ENCODE measurements at regions not wholly inside any gene's neighbourhood (a gene's known extent, or its start where the extent isn't known, plus 50 kb on each side); places are given as distances from the start of the nearest gene placed in this dataset.
"Not testable (repeated sequence)": the region's sequence is repeated elsewhere in the genome, so short reads cannot be mapped to it uniquely, and the experiment has no call there.

DNA sequence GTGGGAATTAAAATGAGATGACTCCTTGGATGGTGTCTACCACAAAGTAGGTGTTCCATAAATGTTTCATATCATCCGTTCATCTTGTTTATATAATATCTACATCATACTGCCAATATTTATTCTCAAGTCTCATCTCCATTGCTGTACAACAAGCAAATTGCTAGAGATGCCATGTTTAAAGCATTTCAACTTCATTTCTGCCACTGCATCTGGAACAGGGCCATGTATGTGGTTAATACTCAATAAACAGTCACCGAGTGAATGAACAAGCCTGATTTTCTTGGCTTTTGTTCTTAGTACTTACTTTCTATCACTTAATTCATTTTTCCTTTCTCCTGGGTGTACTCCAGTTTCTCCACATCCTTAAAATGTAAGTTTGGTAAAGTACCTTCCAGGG lies 107.6 kb downstream of the KCNJ2 start:
- no peak overlapping the region for H3K4me3 ChIP-seq (ENCODE audit: insufficient read depth, low read depth, low read length)
- H3K36me3 ChIP-seq (ENCODE audit: control insufficient read depth, insufficient read depth, low read length): no peaks in the 10 kb centered on the region
- no peaks in the 10 kb centered on the region for H3K4me1 ChIP-seq (ENCODE audit: control insufficient read depth, insufficient read depth, low read length)
- H3K27ac ChIP-seq (ENCODE audit: insufficient read depth, low read depth, low read length, poor library complexity, severe bottlenecking): no peak overlapping the region
- no peaks in the 10 kb centered on the region for H3K9me3 ChIP-seq (ENCODE audit: control insufficient read depth, low read length)
- H3K27me3 ChIP-seq (ENCODE audit: control insufficient read depth, insufficient read depth, low read length, poor library complexity, severe bottlenecking): no peaks in the 10 kb centered on the region
- whole genome bisulfite sequencing, 2 experiments: 93 to 100% methylated on average over 2 of the region's 2 CpGs

DNA sequence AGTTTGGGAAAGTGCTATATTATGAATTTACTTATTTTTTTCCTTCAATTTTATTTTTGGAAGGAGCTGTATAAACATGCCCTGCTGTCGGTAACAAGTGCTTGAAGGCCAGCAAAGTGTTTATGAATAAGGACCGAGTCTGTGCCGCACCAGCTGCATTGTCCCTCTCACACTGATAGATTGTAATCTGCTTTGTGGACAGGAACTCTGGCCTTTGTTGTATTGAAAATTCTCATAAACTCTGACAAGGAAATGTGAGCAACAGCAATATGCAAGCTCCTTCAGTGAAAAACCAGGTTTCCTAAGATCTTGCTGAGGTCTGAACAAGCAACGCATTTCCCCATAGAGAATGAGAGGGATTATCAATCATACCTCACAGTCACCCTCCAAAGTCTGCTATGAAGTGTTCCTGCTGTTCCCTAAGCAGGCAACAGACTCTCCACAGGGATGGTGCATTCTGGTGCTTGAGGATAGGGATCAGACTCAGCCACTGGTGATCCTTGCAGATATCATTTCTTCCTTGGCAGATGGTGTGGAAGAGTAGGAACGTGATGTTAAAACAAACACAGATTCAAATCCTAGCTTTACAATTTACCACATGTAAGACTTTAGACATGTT lies 109.6 kb downstream of the KCNJ2 start:
- 90 to 96% methylated on average over 4 to 5 of the region's 5 CpGs for WGBS, 2 experiments
- H3K4me1 ChIP-seq (ENCODE audit: control insufficient read depth, insufficient read depth, low read length): no peaks in the 10 kb centered on the region
- H3K36me3 ChIP-seq (ENCODE audit: control insufficient read depth, insufficient read depth, low read length): no peaks in the 10 kb centered on the region
- H3K9me3 ChIP-seq (ENCODE audit: control insufficient read depth, low read length): no peaks in the 10 kb centered on the region
- no peak overlapping the region for H3K4me3 ChIP-seq (ENCODE audit: insufficient read depth, low read depth, low read length)
- H3K27ac ChIP-seq (ENCODE audit: insufficient read depth, low read depth, low read length, poor library complexity, severe bottlenecking): no peak overlapping the region
- no peaks in the 10 kb centered on the region for H3K27me3 ChIP-seq (ENCODE audit: control insufficient read depth, insufficient read depth, low read length, poor library complexity, severe bottlenecking)

GRCh38 chr17:70286391-70286790 lies 117.1 kb downstream of the KCNJ2 start:
- 85 to 94% methylated on average over 3 of the region's 3 CpGs for WGBS, 2 experiments
- H3K9me3 ChIP-seq (ENCODE audit: control insufficient read depth, low read length): no peaks in the 10 kb centered on the region
- H3K4me1 ChIP-seq (ENCODE audit: control insufficient read depth, insufficient read depth, low read length): no peaks in the 10 kb centered on the region
- no peaks in the 10 kb centered on the region for H3K27me3 ChIP-seq (ENCODE audit: control insufficient read depth, insufficient read depth, low read length, poor library complexity, severe bottlenecking)
- H3K4me3 ChIP-seq (ENCODE audit: insufficient read depth, low read depth, low read length): no peak overlapping the region
- H3K27ac ChIP-seq (ENCODE audit: insufficient read depth, low read depth, low read length, poor library complexity, severe bottlenecking): no peak overlapping the region
- H3K36me3 ChIP-seq (ENCODE audit: control insufficient read depth, insufficient read depth, low read length): no peaks in the 10 kb centered on the region

DNA sequence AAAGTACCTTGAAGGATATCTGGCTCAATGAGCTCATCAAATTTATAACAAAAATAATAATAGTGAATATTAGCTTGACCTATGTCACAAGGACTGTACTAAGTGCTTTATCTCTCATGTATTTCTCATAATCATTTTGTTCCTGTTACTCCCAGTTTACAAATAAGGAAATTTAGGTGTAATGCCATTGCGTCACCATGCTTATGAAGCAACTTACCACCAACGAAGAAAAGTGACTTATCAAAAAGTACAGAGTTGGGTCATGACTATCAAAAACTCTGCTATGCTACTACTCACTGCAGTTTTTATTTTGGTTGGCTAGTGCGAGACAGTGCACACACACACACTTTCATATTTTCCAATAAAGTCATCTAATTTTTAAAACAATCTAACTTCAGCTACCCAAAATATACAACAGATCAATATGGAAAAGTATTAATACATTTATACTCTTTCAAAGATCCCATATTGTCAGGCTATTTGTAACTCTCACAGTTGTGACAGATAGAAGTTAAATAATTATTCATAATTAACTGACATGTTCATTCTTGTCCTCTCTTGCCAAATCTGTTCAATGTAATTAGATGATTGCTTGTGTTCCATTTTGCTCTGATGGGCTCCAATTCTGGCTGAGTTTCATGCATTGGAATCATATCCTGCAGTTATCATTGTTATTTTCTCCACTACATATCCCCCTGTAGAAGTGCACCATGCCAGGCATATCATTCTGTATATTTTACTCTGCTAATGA lies 119.4 kb downstream of the KCNJ2 start:
- Histone ChIP-seq H3K36me3 (ENCODE audit: control insufficient read depth, insufficient read depth, low read length) (no peaks in the 10 kb centered on the region), H3K4me1 (ENCODE audit: control insufficient read depth, insufficient read depth, low read length) (no peaks in the 10 kb centered on the region), H3K4me3 (ENCODE audit: insufficient read depth, low read depth, low read length) (no peak overlapping the region), H3K27ac (ENCODE audit: insufficient read depth, low read depth, low read length, poor library complexity, severe bottlenecking) (no peak overlapping the region), H3K27me3 (ENCODE audit: control insufficient read depth, insufficient read depth, low read length, poor library complexity, severe bottlenecking) (no peaks in the 10 kb centered on the region), H3K9me3 (ENCODE audit: control insufficient read depth, low read length) (no peaks in the 10 kb centered on the region)
- 88 to 91% methylated on average over 3 of the region's 3 CpGs for WGBS, 2 experiments

GRCh38 chr17:70290770-70291169 lies 121.4 kb downstream of the KCNJ2 start:
- Histone ChIP-seq H3K4me3 (ENCODE audit: insufficient read depth, low read depth, low read length) (no peak overlapping the region), H3K27ac (ENCODE audit: insufficient read depth, low read depth, low read length, poor library complexity, severe bottlenecking) (no peak overlapping the region), H3K9me3 (ENCODE audit: control insufficient read depth, low read length) (no peaks in the 10 kb centered on the region), H3K36me3 (ENCODE audit: control insufficient read depth, insufficient read depth, low read length) (no peaks in the 10 kb centered on the region), H3K4me1 (ENCODE audit: control insufficient read depth, insufficient read depth, low read length) (no peaks in the 10 kb centered on the region), H3K27me3 (ENCODE audit: control insufficient read depth, insufficient read depth, low read length, poor library complexity, severe bottlenecking) (no peaks in the 10 kb centered on the region)
- WGBS, 2 experiments: 93 to 98% methylated on average over 2 of the region's 2 CpGs

DNA sequence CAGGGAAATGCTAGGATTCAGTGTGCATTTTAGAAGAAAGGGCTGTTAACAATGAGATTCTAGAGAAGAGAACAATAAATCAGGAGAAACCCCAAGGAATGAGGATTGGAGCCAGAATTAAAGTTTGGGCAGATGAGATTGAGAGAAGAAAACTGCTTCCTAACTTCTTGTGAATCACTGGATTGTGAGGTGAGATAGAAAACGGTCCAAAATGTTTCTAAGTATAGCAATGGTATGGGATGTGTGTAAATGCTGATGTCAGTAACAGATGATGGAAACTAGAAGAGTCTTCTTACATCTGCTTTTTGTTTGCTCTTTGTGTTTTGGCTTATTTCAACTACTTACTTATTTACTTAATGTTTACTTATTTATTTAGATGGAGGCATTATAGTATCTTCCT lies 123.0 kb downstream of the KCNJ2 start:
- H3K4me3 ChIP-seq (ENCODE audit: insufficient read depth, low read depth, low read length): no peak overlapping the region
- no peaks in the 10 kb centered on the region for H3K27me3 ChIP-seq (ENCODE audit: control insufficient read depth, insufficient read depth, low read length, poor library complexity, severe bottlenecking)
- WGBS, 2 experiments: 87 to 94% methylated on average over 1 of the region's 1 CpG
- H3K9me3 ChIP-seq (ENCODE audit: control insufficient read depth, low read length): no peaks in the 10 kb centered on the region
- H3K27ac ChIP-seq (ENCODE audit: insufficient read depth, low read depth, low read length, poor library complexity, severe bottlenecking): no peak overlapping the region
- H3K4me1 ChIP-seq (ENCODE audit: control insufficient read depth, insufficient read depth, low read length): no peaks in the 10 kb centered on the region
- H3K36me3 ChIP-seq (ENCODE audit: control insufficient read depth, insufficient read depth, low read length): no peaks in the 10 kb centered on the region

GRCh38 chr17:70293564-70294310 lies 124.4 kb downstream of the KCNJ2 start:
- not testable (repeated sequence) for H3K27ac ChIP-seq (ENCODE audit: insufficient read depth, low read depth, low read length, poor library complexity, severe bottlenecking); H3K27me3 ChIP-seq (ENCODE audit: control insufficient read depth, insufficient read depth, low read length, poor library complexity, severe bottlenecking); H3K9me3 ChIP-seq (ENCODE audit: control insufficient read depth, low read length); H3K4me1 ChIP-seq (ENCODE audit: control insufficient read depth, insufficient read depth, low read length); H3K36me3 ChIP-seq (ENCODE audit: control insufficient read depth, insufficient read depth, low read length); H3K4me3 ChIP-seq (ENCODE audit: insufficient read depth, low read depth, low read length)
- WGBS, 2 experiments: 79 to 94% methylated on average over 3 to 6 of the region's 6 CpGs

- no peaks in the 10 kb centered on the region for H3K4me1 ChIP-seq (ENCODE audit: control insufficient read depth, insufficient read depth, low read length)
- H3K9me3 ChIP-seq (ENCODE audit: control insufficient read depth, low read length): no peaks in the 10 kb centered on the region
- WGBS, 2 experiments: 86% methylated on average over 1 of the region's 1 CpG; no CpG with 5 or more reads in 1 of the 2 experiments
- no peaks in the 10 kb centered on the region for H3K36me3 ChIP-seq (ENCODE audit: control insufficient read depth, insufficient read depth, low read length)
- no peak overlapping the region for H3K4me3 ChIP-seq (ENCODE audit: insufficient read depth, low read depth, low read length)
- H3K27me3 ChIP-seq (ENCODE audit: control insufficient read depth, insufficient read depth, low read length, poor library complexity, severe bottlenecking): no peaks in the 10 kb centered on the region
- H3K27ac ChIP-seq (ENCODE audit: insufficient read depth, low read depth, low read length, poor library complexity, severe bottlenecking): no peak overlapping the region
Measured at GRCh38 chr17:70295329-70295728, 126.0 kb downstream of the KCNJ2 start.

- Histone ChIP-seq H3K27ac (ENCODE audit: insufficient read depth, low read depth, low read length, poor library complexity, severe bottlenecking) (no peak overlapping the region), H3K9me3 (ENCODE audit: control insufficient read depth, low read length) (no peaks in the 10 kb centered on the region)
- 93 to 100% methylated on average over 1 of the region's 1 CpG for WGBS, 2 experiments
Measured at GRCh38 chr17:70295731-70296130, 126.4 kb downstream of the KCNJ2 start.

DNA sequence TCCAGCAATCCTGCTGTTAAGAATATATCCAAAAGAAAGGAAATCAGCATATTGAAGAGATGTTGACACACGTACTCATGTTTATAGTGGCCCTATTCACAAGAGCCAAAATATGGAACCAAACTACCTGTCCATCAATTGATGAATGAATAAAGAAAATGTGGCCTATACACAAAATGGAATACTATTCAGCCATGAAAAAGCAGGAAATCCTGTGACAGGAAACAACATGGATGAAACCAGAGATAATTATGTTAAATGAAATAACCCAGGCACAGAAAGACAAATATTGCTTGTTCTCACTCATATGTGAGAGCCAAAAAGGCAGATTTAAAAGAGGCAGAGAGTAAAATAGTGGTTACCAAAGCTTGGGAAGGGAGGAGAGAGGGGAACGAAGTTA lies 127.1 kb downstream of the KCNJ2 start:
- no peak overlapping the region for H3K27ac ChIP-seq (ENCODE audit: insufficient read depth, low read depth, low read length, poor library complexity, severe bottlenecking)
- 91 to 93% methylated on average over 2 of the region's 2 CpGs for WGBS, 2 experiments
- H3K27me3 ChIP-seq (ENCODE audit: control insufficient read depth, insufficient read depth, low read length, poor library complexity, severe bottlenecking): no peaks in the 10 kb centered on the region
- no peak overlapping the region for H3K4me3 ChIP-seq (ENCODE audit: insufficient read depth, low read depth, low read length)
- H3K36me3 ChIP-seq (ENCODE audit: control insufficient read depth, insufficient read depth, low read length): no peaks in the 10 kb centered on the region
- no peaks in the 10 kb centered on the region for H3K9me3 ChIP-seq (ENCODE audit: control insufficient read depth, low read length)
- H3K4me1 ChIP-seq (ENCODE audit: control insufficient read depth, insufficient read depth, low read length): no peaks in the 10 kb centered on the region

More at GRCh38 chr17:70295731-70296130, 126.4 kb downstream of the KCNJ2 start:
- no peaks in the 10 kb centered on the region for H3K4me1 ChIP-seq (ENCODE audit: control insufficient read depth, insufficient read depth, low read length)
- H3K4me3 ChIP-seq (ENCODE audit: insufficient read depth, low read depth, low read length): no peak overlapping the region
- H3K36me3 ChIP-seq (ENCODE audit: control insufficient read depth, insufficient read depth, low read length): no peaks in the 10 kb centered on the region
- no peaks in the 10 kb centered on the region for H3K27me3 ChIP-seq (ENCODE audit: control insufficient read depth, insufficient read depth, low read length, poor library complexity, severe bottlenecking)

All from ectodermal cell (in vitro differentiated cells).